Stimulated activated CD4-positive, alpha-beta T cell treated with anti-CD3 and anti-CD28 coated beads, TNF-alpha, amount 100 ng/mL, for 24 hours (primary cell): ENCODE measurements at regions not wholly inside any gene's neighbourhood (a gene's known extent, or its start where the extent isn't known, plus 50 kb on each side); places are given as distances from the start of the nearest gene placed in this dataset.

Experiments used
- DNase-seq, 3 experiments: peaks; one replicate each; pipeline ENCODE4 v3.0.0-alpha.2; 2020; ENCODE audit warnings: low read depth in 3 of 3

DNA sequence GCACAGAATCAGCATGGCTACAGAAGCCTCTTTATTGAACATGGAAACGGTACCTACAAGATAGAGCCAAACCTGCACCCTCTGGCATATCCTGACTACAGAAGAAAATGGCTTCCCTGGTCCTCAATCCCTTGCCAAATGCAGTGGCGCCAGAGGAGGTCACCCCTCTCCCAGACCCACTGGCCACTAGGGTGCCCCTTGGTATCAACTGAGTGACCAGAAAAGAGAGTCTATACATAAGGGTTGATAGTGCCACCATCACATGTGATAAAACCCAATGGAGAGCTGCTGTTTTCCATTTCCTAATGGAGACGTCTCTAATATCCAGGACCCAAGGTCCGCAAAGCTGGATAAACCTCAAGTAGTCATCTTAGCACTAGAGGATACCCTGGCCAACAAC, 52.7 kb upstream of the ALK start:
- no peak for DNase-seq

DNA sequence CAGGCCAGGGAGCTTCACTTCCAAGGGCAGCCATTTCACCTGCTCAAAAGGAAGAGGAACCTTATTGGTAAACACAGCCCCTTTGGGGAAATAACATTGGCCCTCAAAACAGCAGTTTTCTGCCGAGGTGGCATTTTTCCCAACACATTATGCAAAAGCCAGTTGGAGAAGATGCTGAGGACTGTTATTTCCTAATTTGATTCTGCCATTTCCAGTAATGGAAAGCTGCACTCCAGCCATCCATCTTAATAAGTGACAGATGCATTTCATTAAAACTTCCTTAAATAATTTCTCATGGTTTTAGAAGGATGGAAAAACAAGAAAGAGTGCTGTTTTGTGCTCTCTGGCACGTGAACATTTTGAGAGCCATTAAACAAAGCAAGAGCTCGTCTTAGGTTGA, 55.9 kb upstream of the ALK start:
- no peak for DNase-seq

- DNase-seq = no peak
Measured at GRCh38 chr2:29981402-29981801, 60.0 kb upstream of the ALK start.

DNA sequence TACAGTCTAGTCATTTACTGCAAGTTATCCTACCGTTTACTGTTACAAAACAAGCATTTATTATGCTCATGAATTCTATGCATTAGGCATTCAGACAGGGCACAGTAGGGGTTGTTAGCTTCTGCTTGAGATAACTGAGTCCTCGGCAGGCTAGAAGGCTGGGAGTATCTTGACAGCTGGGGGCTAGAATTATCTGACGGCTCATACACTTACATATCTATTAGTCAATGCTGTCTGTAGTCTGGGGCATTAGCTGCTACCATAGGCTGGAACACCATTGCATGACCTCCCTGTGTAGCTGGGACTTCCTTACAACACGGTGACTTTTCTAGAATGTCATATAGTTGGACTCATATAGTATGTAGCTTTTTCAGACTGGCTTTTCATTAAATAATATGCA, 61.9 kb upstream of the ALK start:
- no peak for DNase-seq

- DNase-seq = no peak
Measured at GRCh38 chr2:29987146-29987545, 65.8 kb upstream of the ALK start.

DNA sequence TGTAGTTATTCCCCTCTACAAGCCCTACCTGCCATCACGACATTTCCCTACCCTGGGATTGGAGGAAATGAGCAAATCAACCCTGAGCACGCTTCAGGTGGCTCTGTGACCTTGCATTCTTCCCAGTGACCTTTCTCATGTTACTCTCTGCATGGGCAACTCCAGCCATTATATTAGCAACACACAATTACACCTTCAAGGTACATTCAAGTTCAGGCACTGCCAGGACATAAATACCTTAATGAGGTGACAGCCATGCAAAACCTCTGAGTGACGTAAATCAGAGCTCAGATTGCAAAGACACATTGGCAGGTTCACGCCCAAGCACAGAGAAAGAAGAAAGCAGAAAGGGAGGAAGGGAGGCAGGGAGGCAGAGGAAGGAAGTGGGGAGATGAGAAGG, 68.7 kb upstream of the ALK start:
- no peak for DNase-seq

- no peak for DNase-seq
Measured at GRCh38 chr2:29991086-29991485, 69.7 kb upstream of the ALK start.

DNA sequence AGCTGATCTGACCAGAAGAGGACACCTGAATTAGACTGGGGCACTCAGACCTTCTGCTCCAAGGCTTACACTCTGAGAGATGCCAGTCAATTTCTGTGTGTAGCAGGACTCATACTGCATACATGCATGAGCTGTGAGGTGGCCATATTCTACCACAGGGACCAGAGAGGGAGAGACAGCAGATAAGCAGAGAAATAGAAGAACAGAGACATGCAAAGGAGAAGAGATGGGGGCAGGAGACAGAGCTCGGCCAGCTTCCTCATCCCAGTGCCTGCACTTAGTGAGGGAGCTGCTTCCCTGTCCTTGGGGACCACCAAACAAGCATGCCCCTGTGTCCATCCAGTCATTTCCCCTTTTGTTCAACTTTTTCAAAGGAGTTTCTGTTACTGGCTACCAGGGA, 73.9 kb upstream of the ALK start:
- DNase-seq = no peak

GRCh38 chr2:30003128-30003527, 81.7 kb upstream of the ALK start:
- DNase-seq = no peak

DNA sequence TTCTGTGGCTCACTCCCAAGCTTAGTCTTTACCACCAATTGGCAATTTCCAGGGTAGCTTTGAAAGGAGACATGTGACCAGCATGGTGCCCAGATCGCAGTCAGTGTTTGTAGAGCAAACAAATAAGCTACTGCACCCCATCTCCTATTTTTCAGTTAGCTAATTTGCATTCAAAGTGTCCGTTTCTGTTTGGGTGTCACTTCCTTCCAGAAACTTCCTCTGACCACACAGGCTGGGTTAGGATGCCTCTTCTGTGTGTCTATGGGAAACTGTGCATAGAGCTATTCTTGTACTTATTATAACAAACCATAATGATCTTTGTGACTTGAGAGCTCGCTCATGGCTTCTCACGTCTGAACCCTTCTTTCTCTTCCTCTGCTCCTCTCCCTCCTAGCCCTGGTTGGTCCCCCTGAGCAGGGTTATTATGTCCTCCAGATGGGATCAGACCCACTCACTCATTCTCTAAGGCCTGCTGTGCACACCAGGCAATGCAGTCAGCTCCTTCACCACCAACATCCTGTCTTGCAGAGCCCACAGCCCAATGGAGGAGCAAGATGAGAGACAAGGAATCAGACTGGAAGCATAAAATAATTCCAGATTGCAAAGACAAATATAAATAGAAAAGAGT, 101.2 kb upstream of the ALK start:
- no peak for DNase-seq

DNA sequence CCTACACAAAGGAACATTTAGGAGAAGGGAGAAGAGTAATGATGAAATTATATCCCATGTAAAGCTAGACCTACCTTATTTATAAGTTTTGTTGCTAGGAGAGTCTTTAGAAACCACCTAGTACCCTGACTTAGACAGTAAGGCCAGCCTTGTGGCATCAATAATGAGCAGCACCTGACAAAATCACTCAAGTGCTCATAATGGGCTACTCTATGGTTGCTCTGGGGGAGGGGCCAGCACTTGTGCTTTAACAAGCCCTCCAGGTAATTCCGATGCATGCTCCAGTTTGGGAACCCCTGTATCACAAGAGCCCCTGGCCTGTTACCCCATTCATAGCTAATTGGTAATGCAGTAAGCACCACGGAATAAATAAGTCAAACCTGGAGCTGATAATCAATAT, 102.9 kb upstream of the ALK start:
- DNase-seq = no peak

DNA sequence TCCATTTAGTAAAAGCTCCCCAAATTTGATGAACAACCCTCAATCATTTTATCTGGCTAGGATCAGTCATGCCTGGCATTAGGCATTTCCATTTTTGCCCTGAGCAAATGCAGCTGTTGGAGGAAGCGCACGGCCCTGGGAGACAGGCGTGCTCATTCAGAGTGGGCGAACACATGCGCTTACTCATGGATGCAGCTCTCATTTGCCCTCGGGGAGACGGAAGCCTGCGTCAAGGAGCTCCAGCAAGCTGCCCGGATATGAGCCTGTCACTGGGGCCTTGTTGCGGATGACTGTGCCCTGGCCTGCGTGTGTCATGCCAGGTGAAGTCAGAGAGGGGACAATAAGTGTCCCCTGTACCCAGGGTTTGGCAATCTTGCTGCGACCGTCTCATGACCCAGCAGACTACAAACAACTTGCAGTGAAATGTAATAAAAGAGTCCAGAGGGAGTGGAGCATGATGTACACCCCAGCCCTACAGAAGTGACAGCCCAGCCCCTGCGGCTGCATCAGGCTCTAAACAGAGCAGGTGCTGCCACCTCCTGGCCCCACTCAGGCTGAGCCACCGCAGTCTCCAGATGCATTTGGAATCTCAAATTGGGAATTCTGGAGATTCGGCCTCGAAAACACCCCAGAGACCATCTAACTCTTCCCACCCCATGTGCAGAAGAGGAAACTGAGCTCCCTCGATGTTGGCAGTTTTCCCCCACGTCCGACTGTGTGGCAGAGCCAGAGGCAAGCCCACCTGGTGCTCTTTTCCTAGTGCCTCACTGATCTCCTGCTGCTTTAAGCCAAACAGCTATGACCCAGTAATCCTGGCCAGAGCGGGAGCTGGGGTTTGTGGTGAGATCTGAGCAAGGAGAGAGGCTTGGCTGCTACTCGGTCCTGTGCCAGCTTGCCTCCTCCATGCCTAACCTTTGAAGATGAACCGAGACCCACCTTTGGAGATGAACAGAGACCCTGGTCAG, 105.0 kb upstream of the ALK start:
- DNase-seq = peak in 1 of 3 experiments; percentile 8

DNA sequence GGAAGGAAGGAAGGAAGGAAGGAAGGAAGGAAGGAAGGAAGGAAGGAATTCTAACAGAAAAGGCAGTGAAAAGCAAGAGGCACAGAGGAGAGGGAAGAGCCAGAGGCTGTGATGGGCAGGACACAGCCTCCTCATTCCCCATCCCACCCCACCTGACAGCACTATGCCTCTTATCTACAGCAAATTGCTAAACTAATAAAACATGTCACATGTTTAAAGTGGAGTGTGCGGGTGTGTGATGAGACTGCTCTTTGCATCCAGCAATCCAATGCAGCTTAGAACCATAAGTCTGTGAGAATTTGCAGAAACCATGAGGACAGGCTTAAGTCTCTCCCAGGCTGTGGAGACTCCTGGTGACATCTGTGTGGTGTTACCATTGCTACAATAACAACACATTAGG, 108.4 kb upstream of the ALK start:
- DNase-seq = no peak

DNA sequence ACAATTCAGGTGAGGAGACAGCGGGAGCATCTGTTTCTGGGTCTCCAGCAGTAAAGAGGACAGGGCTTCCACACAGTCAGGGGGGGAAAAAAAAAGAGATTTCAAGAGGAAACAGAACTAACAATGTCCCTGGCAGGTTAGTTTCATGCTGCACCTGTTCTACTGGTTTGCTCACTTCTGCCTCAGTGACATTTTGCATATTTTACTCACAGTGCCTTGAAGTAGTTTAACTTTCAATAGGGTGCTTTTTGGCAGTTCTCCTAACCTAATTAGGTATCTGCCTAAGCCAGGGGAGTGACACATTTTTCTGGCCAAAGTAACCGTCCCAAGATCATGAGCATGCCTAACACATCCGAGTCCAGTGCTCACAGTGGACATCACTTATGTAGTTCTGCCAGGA, 109.0 kb upstream of the ALK start:
- DNase-seq = no peak

DNA sequence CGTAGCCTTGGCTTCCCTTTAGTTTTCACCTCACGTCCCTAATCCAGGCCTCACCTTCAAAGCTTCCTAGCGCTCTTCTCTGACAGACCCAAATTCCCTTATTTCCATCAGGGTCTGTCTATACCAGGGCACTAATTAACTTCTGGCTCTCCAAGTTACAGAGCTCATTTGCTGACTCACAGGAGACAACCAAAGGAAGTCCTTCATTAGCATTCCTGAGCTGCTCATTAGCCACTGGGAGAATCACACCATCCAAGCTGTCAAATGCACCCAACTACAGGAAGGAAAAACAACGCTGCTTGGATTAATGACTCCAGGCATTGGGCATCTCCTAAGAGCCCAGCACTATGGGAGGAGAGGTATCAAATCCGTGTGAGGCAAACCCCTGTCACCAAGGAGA, 109.8 kb upstream of the ALK start:
- DNase-seq = no peak

GRCh38 chr2:30034052-30034775, 112.6 kb upstream of the YPEL5 start:
- no peak for DNase-seq

GRCh38 chr2:30037016-30037415, 109.8 kb upstream of the YPEL5 start:
- no peak for DNase-seq

DNA sequence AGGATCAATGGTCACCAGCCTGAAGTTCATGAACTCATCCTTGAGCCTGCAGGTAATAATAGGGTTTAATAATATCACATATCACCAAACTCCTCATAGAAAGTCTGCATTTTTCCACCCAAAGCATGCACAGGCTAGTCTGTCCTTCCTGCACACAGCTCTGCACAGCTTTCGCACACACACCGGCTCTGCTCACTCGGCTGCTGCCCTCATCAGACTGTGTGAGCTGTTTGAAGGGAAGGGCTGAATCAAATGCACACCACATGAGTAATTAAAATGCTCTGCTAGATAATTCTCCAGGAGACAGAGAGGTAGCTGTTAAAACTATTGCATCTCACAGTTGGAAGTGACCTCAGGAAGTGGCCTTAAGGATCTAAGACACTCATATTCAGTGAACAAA, 108.4 kb upstream of the YPEL5 start:
- no peak for DNase-seq

DNA sequence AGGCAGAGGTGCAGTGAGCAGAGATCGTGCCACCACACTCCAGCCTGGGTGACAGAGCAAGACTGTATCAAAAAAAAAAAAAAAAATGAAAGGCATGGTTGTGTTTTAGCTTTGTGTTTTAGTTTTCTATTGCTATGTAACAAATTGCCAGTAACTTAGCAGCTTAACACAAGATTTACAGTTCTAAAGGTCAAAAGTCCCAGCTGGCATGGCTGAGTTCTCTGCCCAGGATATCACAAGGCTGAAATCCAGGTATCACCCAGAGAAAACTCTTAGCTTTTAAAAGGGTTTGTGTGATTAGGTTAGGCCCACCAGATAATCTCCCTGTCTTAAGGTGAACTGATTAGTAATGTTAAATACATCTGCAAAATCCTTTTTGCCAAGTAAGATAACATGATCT, 107.7 kb upstream of the YPEL5 start:
- no peak for DNase-seq

- DNase-seq = no peak
Measured at GRCh38 chr2:30040147-30040546, 106.7 kb upstream of the YPEL5 start.

DNA sequence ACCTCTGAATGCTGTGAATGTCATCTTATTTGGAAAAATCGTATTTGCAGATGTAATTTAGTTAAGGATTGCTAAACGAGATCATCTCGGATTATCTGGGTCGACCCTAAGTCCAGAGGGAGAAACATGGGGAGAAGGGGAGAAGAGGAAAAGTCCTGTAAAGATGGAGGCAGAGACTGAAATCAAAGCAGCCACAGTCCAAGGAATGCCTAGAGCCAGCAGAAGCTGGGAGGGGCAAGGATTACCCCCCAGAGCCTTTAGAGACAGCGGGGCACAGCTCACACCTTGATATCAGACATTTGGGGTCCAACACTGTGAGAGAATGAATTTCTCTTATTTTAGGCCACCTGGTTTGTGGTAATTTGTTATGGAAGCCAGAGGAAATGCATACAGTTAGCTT, 104.9 kb upstream of the YPEL5 start:
- no peak for DNase-seq

DNA sequence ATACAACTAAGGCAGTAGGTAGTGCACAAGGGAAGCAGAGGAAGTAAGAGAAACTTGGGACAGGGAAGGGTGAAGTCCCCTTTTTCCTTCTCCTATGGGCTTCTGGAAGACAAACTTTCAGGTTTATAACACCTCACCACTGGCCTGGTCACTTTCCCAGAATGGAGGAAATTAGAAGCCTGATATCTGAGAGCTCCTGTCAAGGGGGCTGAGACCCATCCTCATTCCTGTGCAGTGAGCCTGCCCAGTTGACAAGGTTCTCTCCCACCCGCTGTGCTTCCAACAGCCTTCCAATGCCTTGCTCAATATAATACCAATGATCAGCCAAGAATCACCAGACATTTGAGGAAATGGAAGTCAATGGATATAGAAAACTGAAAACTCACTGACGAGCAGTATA, 100.4 kb upstream of the YPEL5 start:
- no peak for DNase-seq

GRCh38 chr2:30046979-30047378, 99.8 kb upstream of the YPEL5 start:
- DNase-seq = no peak
